Endothelial cell (in vitro differentiated cells): ENCODE measurements at regions not wholly inside any gene's neighbourhood (a gene's known extent, or its start where the extent isn't known, plus 50 kb on each side); places are given as distances from the start of the nearest gene placed in this dataset.
A peak's percentile ranks its signal among the peaks of the same experiment; 100 is the strongest.

ENCODE experiments used
- DNase-seq: peaks from one replicate; pipeline ENCODE4 v3.0.0; 2021; ENCODE audit warnings: low spot score
- H3K27ac Mint-ChIP-seq: one replicate; pipeline ENCODE4 v1.8.0; 2021; ENCODE audit warnings: mixed read lengths, inconsistent platforms; ENCODE audit not compliant: unreplicated experiment
- H3K27me3 Mint-ChIP-seq: one replicate; pipeline ENCODE4 v1.8.0; 2021; ENCODE audit warnings: mild to moderate bottlenecking, moderate library complexity, mixed read lengths, inconsistent platforms; ENCODE audit not compliant: unreplicated experiment
- H3K36me3 Mint-ChIP-seq: one replicate; pipeline ENCODE4 v1.8.0; 2021; ENCODE audit warnings: mild to moderate bottlenecking, low read depth, mixed read lengths, inconsistent platforms; ENCODE audit not compliant: unreplicated experiment
- H3K4me1 Mint-ChIP-seq: one replicate; pipeline ENCODE4 v1.8.0; 2021; ENCODE audit warnings: mild to moderate bottlenecking, mixed read lengths, inconsistent platforms; ENCODE audit not compliant: unreplicated experiment
- H3K4me3 Mint-ChIP-seq: one replicate; pipeline ENCODE4 v1.8.0; 2021; ENCODE audit warnings: mild to moderate bottlenecking, mixed read lengths, inconsistent platforms; ENCODE audit not compliant: unreplicated experiment
- H3K9me3 Mint-ChIP-seq: one replicate; pipeline ENCODE4 v1.8.0; 2021; ENCODE audit warnings: mixed read lengths, inconsistent platforms; ENCODE audit not compliant: unreplicated experiment
- CTCF ChIP-seq: fragments of 200-600 bp; sonication (generic); IDR thresholded peaks from one replicate; pipeline ENCODE4 v1.5.0; 2021; ENCODE audit warnings: antibody characterized with exemption; ENCODE audit not compliant: unreplicated experiment

- H3K4me3 Mint-ChIP-seq = no peak overlapping the region
- H3K36me3 Mint-ChIP-seq = no peaks in the 10 kb centered on the region
- H3K4me1 Mint-ChIP-seq = peaks cover 18% of the 10 kb centered on the region
- no peaks in the 10 kb centered on the region for H3K9me3 Mint-ChIP-seq
- DNase-seq = no peak
- H3K27ac Mint-ChIP-seq = no peak overlapping the region
- TF ChIP-seq CTCF = no peak
- no peaks in the 10 kb centered on the region for H3K27me3 Mint-ChIP-seq
Observed at GRCh38 chr22:26743149-26743548, 85.8 kb downstream of the MIAT start.

DNA sequence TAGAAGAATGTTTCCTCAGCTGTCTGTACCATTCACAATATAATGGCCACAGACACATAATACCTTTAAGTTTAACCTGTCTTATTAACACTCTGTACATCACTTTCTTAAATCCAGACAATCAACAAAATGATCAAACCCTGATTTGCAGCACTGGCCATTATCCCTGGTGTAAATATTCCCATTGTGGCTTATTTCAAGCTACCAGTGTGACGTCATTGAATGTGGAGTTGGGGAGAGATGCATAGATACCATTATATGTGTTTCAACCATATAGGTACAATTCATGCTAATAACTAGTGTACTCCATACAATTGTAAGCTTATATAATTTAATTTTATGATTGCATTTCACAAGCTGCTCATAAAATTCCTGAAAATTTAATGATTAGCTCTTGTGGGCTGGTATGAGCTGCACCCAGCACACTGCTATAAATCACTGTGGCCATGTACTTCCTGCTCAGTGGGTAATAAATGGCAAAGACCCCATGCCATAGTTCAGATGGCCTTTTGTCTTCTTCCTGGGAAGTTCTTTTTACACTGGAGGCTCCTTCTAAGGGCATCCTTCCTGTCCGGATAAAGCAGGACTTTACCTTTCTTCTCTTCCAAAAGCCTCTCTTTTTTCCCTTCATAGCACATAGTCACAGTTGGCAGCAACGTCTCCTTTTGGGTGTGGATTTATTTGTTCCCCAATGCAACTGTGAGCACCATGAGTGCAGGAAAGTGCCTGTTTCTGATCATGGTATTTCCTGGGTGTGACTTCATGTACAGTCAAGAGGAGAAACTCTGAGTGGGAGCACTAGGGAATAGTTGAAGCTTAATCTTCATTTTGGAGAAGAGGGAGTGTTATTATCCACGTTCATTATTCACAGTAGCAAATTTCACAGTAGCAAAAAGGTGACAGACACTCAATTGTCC, 87.8 kb downstream of the MIAT start:
- no peaks in the 10 kb centered on the region for H3K9me3 Mint-ChIP-seq
- H3K4me3 Mint-ChIP-seq = no peak overlapping the region
- no peaks in the 10 kb centered on the region for H3K36me3 Mint-ChIP-seq
- no peak for DNase-seq
- H3K27me3 Mint-ChIP-seq = no peaks in the 10 kb centered on the region
- no peak for TF ChIP-seq CTCF
- peaks cover 17% of the 10 kb centered on the region for H3K4me1 Mint-ChIP-seq
- H3K27ac Mint-ChIP-seq = no peak overlapping the region

GRCh38 chr22:26746311-26746710, 88.9 kb downstream of the MIAT start:
- Mint-ChIP-seq H3K27me3 (no peaks in the 10 kb centered on the region), H3K9me3 (no peaks in the 10 kb centered on the region), H3K4me3 (no peak overlapping the region), H3K27ac (no peak overlapping the region), H3K36me3 (no peaks in the 10 kb centered on the region), H3K4me1 (peaks cover 16% of the 10 kb centered on the region)
- no peak for TF ChIP-seq CTCF
- no peak for DNase-seq

DNA sequence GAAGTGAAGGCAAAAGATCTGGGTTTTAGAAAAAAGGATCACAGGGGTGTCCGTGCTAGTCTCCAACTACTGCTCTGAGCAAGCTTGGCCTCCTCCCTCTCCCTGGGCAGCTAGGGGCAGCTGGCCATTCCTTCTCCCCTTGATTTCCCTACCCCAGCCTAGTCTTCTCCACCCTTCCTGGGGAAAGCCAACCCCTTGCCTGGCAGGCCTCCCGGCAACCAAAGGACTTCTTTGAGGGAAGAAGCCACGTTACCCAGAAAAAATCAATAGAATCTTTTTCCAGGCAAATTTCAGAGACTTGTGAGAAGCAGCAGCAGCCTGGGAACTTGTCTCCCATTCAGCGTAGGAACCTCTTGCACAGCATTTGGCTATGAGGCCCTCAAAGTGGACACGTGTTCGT, 91.5 kb downstream of the MIAT start:
- DNase-seq = no peak
- Mint-ChIP-seq H3K4me3 (no peak overlapping the region), H3K4me1 (peaks cover 32% of the 10 kb centered on the region), H3K27ac (no peak overlapping the region), H3K27me3 (peaks cover 2% of the 10 kb centered on the region), H3K9me3 (no peaks in the 10 kb centered on the region), H3K36me3 (no peaks in the 10 kb centered on the region)
- no peak for TF ChIP-seq CTCF

GRCh38 chr22:26751217-26751616, 93.8 kb downstream of the MIAT start:
- Mint-ChIP-seq H3K27me3 (peaks cover 4% of the 10 kb centered on the region), H3K9me3 (no peaks in the 10 kb centered on the region), H3K4me3 (no peak overlapping the region), H3K4me1 (peaks cover 24% of the 10 kb centered on the region), H3K27ac (peak overlapping the region; percentile 98), H3K36me3 (no peaks in the 10 kb centered on the region)
- peak; percentile 71 for DNase-seq
- TF ChIP-seq CTCF = no peak
